PC-3 (cell line): ENCODE measurements at regions not wholly inside any gene's neighbourhood (a gene's known extent, or its start where the extent isn't known, plus 50 kb on each side); places are given as distances from the start of the nearest gene placed in this dataset.
A peak's percentile ranks its signal among the peaks of the same experiment; 100 is the strongest.

ENCODE experiments used
- ATAC-seq: fragments of 200-7000 bp; cut with Tn5 transposase; 2 replicates; pipeline ENCODE4 v1.9.1; 2020; ENCODE audit warnings: mild to moderate bottlenecking, moderate library complexity
- BruUV-seq: library from RNA; stranded (reverse); fragments of 400-500 nt; replicated peaks from 2 replicates; lab custom pipeline; 2021; lab: Mats Ljungman, UMichigan
- CTCF ChIA-PET: fragments of 300-600 bp; sonication (Branson Sonifier 250); formaldehyde crosslinking; loops from one replicate; lab custom pipeline; 2022; ENCODE audit warnings: antibody characterized with exemption; lab: Charles Lee
- POLR2A ChIA-PET: fragments of 300-600 bp; sonication (Branson Sonifier 250); formaldehyde crosslinking; loops from one replicate; lab custom pipeline; 2022; ENCODE audit warnings: antibody characterized with exemption; ENCODE audit not compliant: unreplicated experiment; lab: Charles Lee
- DNase-seq: peaks from one replicate; pipeline ENCODE4 v3.0.0-alpha.2; 2015
- H2AFZ ChIP-seq: fragments of 300-600 bp; sonication (generic); 2 replicates; pipeline ENCODE4 v1.6.0; 2016; ENCODE audit warnings: antibody characterized with exemption, low read length
- H3F3A ChIP-seq: fragments of 300-600 bp; sonication (generic); one replicate; pipeline ENCODE4 v1.6.0; 2017; ENCODE audit warnings: antibody characterized with exemption, low read length, control low read depth, mild to moderate bottlenecking; ENCODE audit not compliant: unreplicated experiment
- H3K27ac ChIP-seq: fragments of 300-600 bp; sonication (generic); 2 replicates; pipeline ENCODE4 v1.5.1; 2016; ENCODE audit warnings: mild to moderate bottlenecking, low read length
- H3K27me3 ChIP-seq: fragments of 300-600 bp; sonication (generic); 2 replicates; pipeline ENCODE4 v1.6.1; 2016; ENCODE audit warnings: low read length, mixed read lengths
- H3K36me3 ChIP-seq: fragments of 300-600 bp; sonication (generic); 2 replicates; pipeline ENCODE4 v1.6.1; 2016; ENCODE audit warnings: low read depth, mixed run types, low read length, mixed read lengths
- H3K4me1 ChIP-seq: fragments of 300-600 bp; sonication (generic); 2 replicates; pipeline ENCODE4 v1.5.1; 2016; ENCODE audit warnings: low read length; ENCODE audit not compliant: insufficient read depth
- H3K4me2 ChIP-seq: fragments of 300-600 bp; sonication (generic); 2 replicates; pipeline ENCODE4 v1.6.0; 2016; ENCODE audit warnings: low read length
- H3K4me3 ChIP-seq: fragments of 300-600 bp; sonication (generic); 2 replicates; pipeline ENCODE4 v1.5.1; 2016; ENCODE audit warnings: mild to moderate bottlenecking, low read length, mixed read lengths
- H3K79me2 ChIP-seq: fragments of 300-600 bp; sonication (generic); 2 replicates; pipeline ENCODE4 v1.6.1; 2017; ENCODE audit warnings: low read length, mixed read lengths
- H3K9ac ChIP-seq: fragments of 300-600 bp; sonication (generic); 2 replicates; pipeline ENCODE4 v1.6.0; 2016; ENCODE audit warnings: mild to moderate bottlenecking, low read length
- H3K9me2 ChIP-seq: fragments of 300-600 bp; sonication (generic); replicated peaks from 2 replicates; pipeline ENCODE4 v1.6.1; 2016; ENCODE audit warnings: mixed run types, low read length, mixed read lengths
- H3K9me3 ChIP-seq: fragments of 300-600 bp; sonication (generic); 2 replicates; pipeline ENCODE4 v1.6.1; 2016; ENCODE audit warnings: low read length, mixed read lengths
- H4K20me1 ChIP-seq: fragments of 300-600 bp; sonication (generic); 2 replicates; pipeline ENCODE4 v1.6.1; 2016; ENCODE audit warnings: low read length, mixed read lengths
- EZH2 ChIP-seq: fragments of 300-600 bp; sonication (generic); IDR thresholded peaks from one replicate; pipeline ENCODE4 v1.6.1; 2017; ENCODE audit warnings: antibody characterized with exemption, mild to moderate bottlenecking, low read length; ENCODE audit not compliant: unreplicated experiment
- EZH2phosphoT487 ChIP-seq: fragments of 300-600 bp; sonication (generic); IDR thresholded peaks from 2 replicates; pipeline ENCODE4 v1.6.1; 2018; ENCODE audit warnings: mild to moderate bottlenecking, antibody characterized with exemption, low read length, borderline replicate concordance
- intact Hi-C: fragments of 100-400 bp; cut with micrococcal nuclease; formaldehyde crosslinking; loops from 2 replicates; pipeline ENCODE4 v1.9.0; 2023
- TF ChIP-seq, protein P1 (sequence below): fragments of 300-600 bp; sonication (generic); conservative IDR thresholded peaks from 2 replicates; pipeline ENCODE4 v1.5.1; 2017; ENCODE audit warnings: antibody characterized with exemption, low read depth, mild to moderate bottlenecking, low read length

DNA sequence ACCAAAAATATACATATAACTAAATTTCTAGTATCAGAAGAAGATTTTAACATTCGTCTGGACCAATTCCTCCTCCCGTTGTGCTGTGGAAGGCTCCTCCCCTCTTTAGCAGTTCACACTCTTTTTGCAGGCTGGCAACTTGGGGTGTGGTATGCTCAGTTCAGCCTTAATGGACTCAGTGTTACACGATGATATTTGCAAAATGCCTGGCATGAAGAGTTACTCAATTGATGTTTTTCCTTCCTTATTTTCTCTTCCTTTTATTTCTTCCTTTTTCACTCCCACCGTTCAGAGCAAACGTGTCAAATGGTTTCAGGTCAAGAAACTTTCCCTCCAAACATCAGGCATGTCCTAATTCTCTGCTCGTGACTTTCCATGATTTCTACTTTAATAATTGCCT is 248.3 kb downstream of the PHF14 start:
- DNase-seq (no peak), ATAC-seq (no peak)
- H3K9ac ChIP-seq: no peak overlapping the region
- H3K9me3 ChIP-seq: no peaks in the 10 kb centered on the region
- ChIA-PET CTCF (no interaction called here), POLR2A (no interaction called here)
- H4K20me1 ChIP-seq: no peaks in the 10 kb centered on the region
- H3K4me3 ChIP-seq: no peak overlapping the region
- TF ChIP-seq EZH2 (no peak), EZH2phosphoT487 (no peak)
- TF ChIP-seq, protein P1, sequence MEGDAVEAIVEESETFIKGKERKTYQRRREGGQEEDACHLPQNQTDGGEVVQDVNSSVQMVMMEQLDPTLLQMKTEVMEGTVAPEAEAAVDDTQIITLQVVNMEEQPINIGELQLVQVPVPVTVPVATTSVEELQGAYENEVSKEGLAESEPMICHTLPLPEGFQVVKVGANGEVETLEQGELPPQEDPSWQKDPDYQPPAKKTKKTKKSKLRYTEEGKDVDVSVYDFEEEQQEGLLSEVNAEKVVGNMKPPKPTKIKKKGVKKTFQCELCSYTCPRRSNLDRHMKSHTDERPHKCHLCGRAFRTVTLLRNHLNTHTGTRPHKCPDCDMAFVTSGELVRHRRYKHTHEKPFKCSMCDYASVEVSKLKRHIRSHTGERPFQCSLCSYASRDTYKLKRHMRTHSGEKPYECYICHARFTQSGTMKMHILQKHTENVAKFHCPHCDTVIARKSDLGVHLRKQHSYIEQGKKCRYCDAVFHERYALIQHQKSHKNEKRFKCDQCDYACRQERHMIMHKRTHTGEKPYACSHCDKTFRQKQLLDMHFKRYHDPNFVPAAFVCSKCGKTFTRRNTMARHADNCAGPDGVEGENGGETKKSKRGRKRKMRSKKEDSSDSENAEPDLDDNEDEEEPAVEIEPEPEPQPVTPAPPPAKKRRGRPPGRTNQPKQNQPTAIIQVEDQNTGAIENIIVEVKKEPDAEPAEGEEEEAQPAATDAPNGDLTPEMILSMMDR: no peak
- no peaks in the 10 kb centered on the region for H3K79me2 ChIP-seq
- 0 out of 2 replicates have a peak, but pooled peaks cover 8% of the 10 kb centered on the region for H3K9me2 ChIP-seq
- H3F3A ChIP-seq: no peaks in the 10 kb centered on the region
- no peak overlapping the region for H3K4me2 ChIP-seq
- no peak overlapping the region for H3K27ac ChIP-seq
- no peaks in the 10 kb centered on the region for H3K36me3 ChIP-seq
- no peaks in the 10 kb centered on the region for H3K4me1 ChIP-seq
- intact Hi-C loops: no loop called here
- BruUV-seq: no TSS peak
- no peak overlapping the region for H2AFZ ChIP-seq
- H3K27me3 ChIP-seq: no peaks in the 10 kb centered on the region

DNA sequence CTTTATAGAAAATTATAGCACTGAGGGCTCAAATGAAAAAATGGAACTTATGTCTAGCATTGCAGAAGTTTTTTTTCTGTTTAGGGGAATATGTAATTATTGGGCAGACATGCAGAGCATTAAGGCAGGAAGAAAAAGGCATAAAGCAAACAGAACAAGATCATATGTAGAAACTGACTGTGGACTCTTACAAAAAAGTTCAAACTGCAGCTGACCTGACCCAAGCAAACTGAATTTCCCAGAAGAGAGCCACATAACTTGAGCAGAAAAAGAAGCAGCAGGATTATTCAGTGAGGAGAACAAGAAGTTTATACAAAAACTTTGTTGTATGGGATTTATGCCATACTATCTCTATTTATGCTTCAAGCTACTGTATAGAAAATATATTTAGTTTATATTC is 250.9 kb downstream of the PHF14 start:
- no TSS peak for BruUV-seq
- CTCF ChIA-PET: no interaction called here
- TF ChIP-seq, protein P1: no peak
- TF ChIP-seq EZH2 (no peak), EZH2phosphoT487 (no peak)

DNA sequence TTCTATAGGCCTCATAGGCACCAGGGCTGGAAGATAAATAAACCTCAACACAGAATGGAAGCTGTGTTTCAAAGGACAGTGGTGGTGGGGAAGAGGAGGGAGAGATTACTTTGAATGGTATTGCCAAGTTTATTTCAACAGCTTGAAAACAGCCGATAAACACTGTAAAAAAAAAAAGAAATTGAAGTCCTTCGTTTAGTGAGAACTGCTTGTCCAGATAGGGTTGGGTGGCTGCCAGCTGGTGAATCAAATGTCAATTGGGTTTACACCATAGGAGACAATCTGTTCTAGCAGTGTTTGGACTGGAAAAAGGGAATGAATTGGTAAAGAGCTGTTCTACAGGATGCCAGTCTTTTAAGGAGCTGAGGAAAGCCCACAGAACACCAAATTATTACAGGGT is 254.8 kb downstream of the PHF14 start:
- ATAC-seq: peak; percentile 46; the same call in 1 of the 2 replicates
- ChIA-PET POLR2A (interaction anchor here (0.7 kb wide), 1 partner anchor 11 kb away, joined by 3 read pairs; no protein-coding TSS in a partner anchor), CTCF (no interaction called here)
- H3K27ac ChIP-seq: no peak overlapping the region
- no peaks in the 10 kb centered on the region for H3K9me3 ChIP-seq
- no peak overlapping the region for H3K4me3 ChIP-seq
- TF ChIP-seq, protein P1: no peak
- H3K27me3 ChIP-seq: no peaks in the 10 kb centered on the region
- H3F3A ChIP-seq: no peaks in the 10 kb centered on the region
- no peaks in the 10 kb centered on the region for H3K36me3 ChIP-seq
- no peak overlapping the region for H3K4me2 ChIP-seq
- H3K9me2 ChIP-seq: no peaks in the 10 kb centered on the region
- intact Hi-C loops: no loop called here
- DNase-seq: peak; percentile 15
- H2AFZ ChIP-seq: no peak overlapping the region
- H3K4me1 ChIP-seq: no peaks in the 10 kb centered on the region
- no peaks in the 10 kb centered on the region for H4K20me1 ChIP-seq
- H3K9ac ChIP-seq: no peak overlapping the region
- no TSS peak for BruUV-seq
- H3K79me2 ChIP-seq: no peaks in the 10 kb centered on the region

More for the DNA sequence above, 250.9 kb downstream of the PHF14 start:
- ATAC-seq: no peak
- intact Hi-C loops: no loop called here
- H3K4me1 ChIP-seq: no peaks in the 10 kb centered on the region
- no peak for DNase-seq
- no peak overlapping the region for H2AFZ ChIP-seq
- H3K4me2 ChIP-seq: no peak overlapping the region
- no peak overlapping the region for H3K27ac ChIP-seq
- H3K79me2 ChIP-seq: no peaks in the 10 kb centered on the region
- POLR2A ChIA-PET: no interaction called here
- no peaks in the 10 kb centered on the region for H3K9me3 ChIP-seq
- H3K27me3 ChIP-seq: no peaks in the 10 kb centered on the region
- no peaks in the 10 kb centered on the region for H3F3A ChIP-seq
- no peaks in the 10 kb centered on the region for H3K9me2 ChIP-seq
- no peaks in the 10 kb centered on the region for H4K20me1 ChIP-seq
- no peaks in the 10 kb centered on the region for H3K36me3 ChIP-seq
- no peak overlapping the region for H3K9ac ChIP-seq
- H3K4me3 ChIP-seq: no peak overlapping the region
